H1 (cell line): ENCODE measurements at regions not wholly inside any gene's neighbourhood (a gene's known extent, or its start where the extent isn't known, plus 50 kb on each side); places are given as distances from the start of the nearest gene placed in this dataset.

Source experiments
- CTCF ChIA-PET: fragments of 300-600 bp; sonication (Branson Sonifier 250); formaldehyde crosslinking; loops from one replicate; lab custom pipeline; 2021; ENCODE audit not compliant: partially characterized antibody; lab: Charles Lee
- POLR2A ChIA-PET: fragments of 300-600 bp; sonication (Branson Sonifier 250); formaldehyde crosslinking; loops from one replicate; lab custom pipeline; 2021; ENCODE audit warnings: inconsistent platforms; ENCODE audit not compliant: partially characterized antibody; lab: Charles Lee
- DNase-seq, 2 experiments: peaks; one replicate each; pipeline versions ENCODE4 v3.0.0 to v3.0.0-alpha.2; 2010 to 2022; ENCODE audit warnings: low spot score in 2 of 2, low read depth in 1 of 2, mixed read lengths in 1 of 2
- FAIRE-seq: peaks from 2 replicates; lab custom pipeline; 2011; peaks lifted over from hg19 to GRCh38; lab: Jason Lieb, UNC
- H2AFZ ChIP-seq: 2 replicates; pipeline ENCODE4 v1.8.1; 2012; ENCODE audit warnings: low read length, inconsistent platforms
- H2AK5ac ChIP-seq: 2 replicates; pipeline ENCODE4 v1.6.1; 2013; ENCODE audit warnings: low read depth, low read length
- H2BK120ac ChIP-seq: replicated peaks from 2 replicates; pipeline ENCODE3; 2013; ENCODE audit warnings: low read depth, low read length, inconsistent platforms
- H2BK12ac ChIP-seq: 2 replicates; pipeline ENCODE4 v1.6.1; 2013; ENCODE audit warnings: low read depth, low read length
- H2BK15ac ChIP-seq: 2 replicates; pipeline ENCODE4 v1.6.1; 2013; ENCODE audit warnings: low read length
- H2BK20ac ChIP-seq: 2 replicates; pipeline ENCODE4 v1.6.1; 2013; ENCODE audit warnings: low read length
- H2BK5ac ChIP-seq: 2 replicates; pipeline ENCODE4 v1.6.1; 2013; ENCODE audit warnings: low read depth, low read length
- H3K14ac ChIP-seq: 2 replicates; pipeline ENCODE4 v1.6.1; 2013; ENCODE audit warnings: inconsistent platforms; ENCODE audit not compliant: insufficient read length
- H3K18ac ChIP-seq: 2 replicates; pipeline ENCODE4 v1.6.1; 2013; ENCODE audit warnings: low read length; ENCODE audit errors: extremely low read depth
- H3K23ac ChIP-seq: 2 replicates; pipeline ENCODE4 v1.6.1; 2013; ENCODE audit warnings: inconsistent platforms; ENCODE audit not compliant: insufficient read length
- H3K23me2 ChIP-seq: 2 replicates; pipeline ENCODE4 v1.6.1; 2013; ENCODE audit warnings: low read depth, low read length
- H3K27ac ChIP-seq: 2 replicates; pipeline ENCODE4 v1.6.1; 2011; ENCODE audit warnings: low read depth, low read length, inconsistent platforms
- H3K27me3 ChIP-seq, 4 experiments: replicated peaks in 1 of 4; 1 replicate in 1 of 4; 2 replicates in 3 of 4; pipeline versions ENCODE4 v1.6.1 to v1.8.1; 2011 to 2013; ENCODE audit warnings: low read length in 3 of 4, mild to moderate bottlenecking in 3 of 4, inconsistent platforms in 2 of 4, mixed read lengths in 2 of 4, moderate library complexity in 1 of 4; ENCODE audit not compliant: control insufficient read depth in 3 of 4, insufficient read depth in 3 of 4; ENCODE audit errors: extremely low read depth in 1 of 4
- H3K36me3 ChIP-seq, 4 experiments: 2 replicates each; pipeline versions ENCODE4 v1.6.1 to v1.8.1; 2011 to 2013; ENCODE audit warnings: mild to moderate bottlenecking in 4 of 4, low read length in 3 of 4, moderate library complexity in 2 of 4, control low read depth in 1 of 4, inconsistent platforms in 1 of 4; ENCODE audit not compliant: insufficient read depth in 4 of 4, control insufficient read depth in 2 of 4
- H3K4ac ChIP-seq: replicated peaks from 2 replicates; pipeline ENCODE3; 2013; ENCODE audit warnings: low read length, low read depth, mixed read lengths, inconsistent platforms; ENCODE audit not compliant: insufficient read length
- H3K4me1 ChIP-seq, 4 experiments: replicated peaks in 1 of 4; 1 replicate in 1 of 4; 2 replicates in 3 of 4; pipeline versions ENCODE4 v1.6.1 to v1.8.1; 2011 to 2013; ENCODE audit warnings: low read length in 3 of 4, inconsistent platforms in 2 of 4, mixed read lengths in 1 of 4; ENCODE audit not compliant: insufficient read depth in 4 of 4, control insufficient read depth in 3 of 4
- H3K4me2 ChIP-seq, 2 experiments: 2 replicates each; pipeline versions ENCODE4 v1.6.1 to v1.8.1; 2011 to 2013; ENCODE audit warnings: low read depth in 2 of 2, low read length in 2 of 2, control low read depth in 1 of 2, inconsistent platforms in 1 of 2, mild to moderate bottlenecking in 1 of 2; ENCODE audit not compliant: insufficient read depth in 1 of 2
- H3K4me3 ChIP-seq, 4 experiments: fragments of 200-600, 300-600 bp in 1 of 4; sonication (generic), shearing (Covaris generic), sonication (Bioruptor Twin) in 1 of 4; 2 replicates each; pipeline versions ENCODE4 v1.5.1 to v1.8.1; 2011 to 2016; ENCODE audit warnings: low read length in 4 of 4, low read depth in 3 of 4, control low read depth in 2 of 4, inconsistent platforms in 2 of 4, mild to moderate bottlenecking in 2 of 4, mixed read lengths in 1 of 4, moderate library complexity in 1 of 4; ENCODE audit not compliant: insufficient read depth in 2 of 4; ENCODE audit errors: extremely low read depth in 1 of 4
- H3K56ac ChIP-seq: replicated peaks from 2 replicates; pipeline ENCODE3; 2013; ENCODE audit warnings: low read depth, mild to moderate bottlenecking, mixed read lengths, low read length, inconsistent platforms; ENCODE audit not compliant: insufficient read length
- H3K79me1 ChIP-seq: 2 replicates; pipeline ENCODE4 v1.6.1; 2013; ENCODE audit warnings: low read depth, low read length, control low read depth
- H3K79me2 ChIP-seq, 2 experiments: 2 replicates each; pipeline versions ENCODE4 v1.6.1 to v1.8.1; 2012 to 2013; ENCODE audit warnings: low read length in 2 of 2, mild to moderate bottlenecking in 2 of 2, inconsistent platforms in 1 of 2; ENCODE audit not compliant: insufficient read depth in 2 of 2, control insufficient read depth in 1 of 2
- H3K9ac ChIP-seq, 4 experiments: replicated peaks in 1 of 4; 1 replicate in 1 of 4; 2 replicates in 3 of 4; pipeline versions ENCODE4 v1.6.1 to v1.8.1; 2011 to 2013; ENCODE audit warnings: low read depth in 3 of 4, low read length in 3 of 4, control low read depth in 2 of 4, mild to moderate bottlenecking in 2 of 4, moderate library complexity in 2 of 4, inconsistent platforms in 1 of 4; ENCODE audit errors: extremely low read depth in 1 of 4
- H3K9me3 ChIP-seq, 2 experiments: 2 replicates each; pipeline versions ENCODE4 v1.6.1 to v1.8.1; 2012 to 2013; ENCODE audit warnings: mild to moderate bottlenecking in 2 of 2, moderate library complexity in 2 of 2, control low read depth in 1 of 2, inconsistent platforms in 1 of 2, low read depth in 1 of 2, low read length in 1 of 2, mixed read lengths in 1 of 2; ENCODE audit not compliant: insufficient read depth in 2 of 2
- H4K20me1 ChIP-seq, 2 experiments: replicated peaks in 1 of 2; 2 replicates each; pipeline versions ENCODE3 to v1.8.1; 2011 to 2013; ENCODE audit warnings: inconsistent platforms in 2 of 2, low read length in 2 of 2, mild to moderate bottlenecking in 1 of 2; ENCODE audit not compliant: insufficient read depth in 2 of 2, control insufficient read depth in 1 of 2
- H4K5ac ChIP-seq: 2 replicates; pipeline ENCODE4 v1.6.1; 2013; ENCODE audit warnings: low read length, low read depth, mixed read lengths, inconsistent platforms; ENCODE audit not compliant: insufficient read length
- H4K8ac ChIP-seq: 2 replicates; pipeline ENCODE4 v1.8.0; 2013; ENCODE audit warnings: mild to moderate bottlenecking, moderate library complexity, low read length, inconsistent platforms; ENCODE audit not compliant: insufficient read depth; ENCODE audit errors: extremely low read depth
- H4K91ac ChIP-seq: replicated peaks from 2 replicates; pipeline ENCODE3; 2013; ENCODE audit warnings: low read length, mixed read lengths, inconsistent platforms; ENCODE audit not compliant: insufficient read length
- CTCF ChIP-seq, 3 experiments: IDR thresholded peaks; 1 replicate in 2 of 3; 2 replicates in 1 of 3; pipeline versions ENCODE4 v1.5.1 to v1.6.1; 2011; ENCODE audit warnings: low read length in 3 of 3, mild to moderate bottlenecking in 3 of 3, inconsistent platforms in 2 of 3, low read depth in 1 of 3, moderate library complexity in 1 of 3; ENCODE audit not compliant: insufficient read depth in 1 of 3; ENCODE audit errors: control extremely low read depth in 1 of 3
- EZH2 ChIP-seq: fragments of 200-600 bp; sonication (generic); IDR thresholded peaks from 2 replicates; pipeline ENCODE4 v1.7.1; 2012; ENCODE audit warnings: low read depth, mild to moderate bottlenecking, moderate library complexity, low read length, inconsistent platforms; ENCODE audit not compliant: severe bottlenecking
- MAX ChIP-seq: IDR thresholded peaks from 2 replicates; pipeline ENCODE4 v1.6.1; 2012; ENCODE audit warnings: inconsistent platforms
- RNF2 ChIP-seq: fragments of 200-900, 300-1000 bp; sonication (generic); IDR thresholded peaks from 2 replicates; pipeline ENCODE4 v1.7.1; 2016; ENCODE audit warnings: borderline replicate concordance, low read depth, mild to moderate bottlenecking, antibody characterized with exemption, low read length; ENCODE audit not compliant: poor library complexity, severe bottlenecking; ENCODE audit errors: missing control alignments
- SP4 ChIP-seq: IDR thresholded peaks from 2 replicates; pipeline ENCODE4 v1.6.1; 2012; ENCODE audit warnings: low read length, inconsistent platforms
- SUZ12 ChIP-seq: fragments of 200-600 bp; sonication (generic); IDR thresholded peaks from 2 replicates; pipeline ENCODE4 v1.6.1; 2012; ENCODE audit warnings: mild to moderate bottlenecking, inconsistent platforms, low read length, moderate library complexity, mixed read lengths
- TEAD4 ChIP-seq: IDR thresholded peaks from 2 replicates; pipeline ENCODE4 v1.6.1; 2012; ENCODE audit warnings: low read depth, low read length, inconsistent platforms, mixed read lengths
- YY1 ChIP-seq: IDR thresholded peaks from 2 replicates; pipeline ENCODE4 v1.6.1; 2011; ENCODE audit warnings: low read depth, mild to moderate bottlenecking, low read length
- ZNF274 ChIP-seq: IDR thresholded peaks from 2 replicates; pipeline ENCODE4 v1.7.0; 2012; ENCODE audit warnings: low read length, borderline replicate concordance; ENCODE audit errors: extremely low read depth
- WGBS, 2 experiments: shearing (Covaris generic) in 1 of 2; methylation state at CpG; one replicate each; pipeline versions ENCODE4 v1.1.6 to v1.1.7; 2013 to 2015; ENCODE audit warnings: low lambda C conversion rate in 2 of 2, mixed read lengths in 2 of 2, inconsistent platforms in 1 of 2, low coverage in 1 of 2, missing lambda C conversion rate in 1 of 2; ENCODE audit not compliant: insufficient replicate concordance in 2 of 2, insufficient coverage in 1 of 2, insufficient read length in 1 of 2; ENCODE audit errors: extremely low coverage in 1 of 2, missing lambda C conversion rate in 1 of 2; 5-methylcytosine and 5-hydroxymethylcytosine counted together

GRCh38 chr14:85426068-85426935 lies 103.6 kb upstream of the FLRT2 start:
- WGBS, 2 experiments, result 88% methylated on average over 4 of the region's 4 CpGs; no CpG with 5 or more reads in 1 of the 2 experiments
- no peak overlapping the region for H3K56ac ChIP-seq
- H2BK15ac ChIP-seq, result no peak overlapping the region
- CTCF ChIA-PET, result interaction anchor here (0.6 to 1.3 kb wide), 2 partner anchors 8 to 21 kb away, joined by 3 read pairs; no protein-coding TSS in a partner anchor
- H3K79me2 ChIP-seq, result no peaks in the 10 kb centered on the region
- no peak overlapping the region for H3K9ac ChIP-seq
- no peaks in the 10 kb centered on the region for H3K23me2 ChIP-seq
- DNase-seq, result no peak
- no peak overlapping the region for H3K18ac ChIP-seq
- no peaks in the 10 kb centered on the region for H3K9me3 ChIP-seq
- H3K36me3 ChIP-seq, result no peaks in the 10 kb centered on the region
- H4K8ac ChIP-seq, result no peak overlapping the region
- H4K91ac ChIP-seq, result no peak overlapping the region
- no peak overlapping the region for H2BK120ac ChIP-seq
- H2BK12ac ChIP-seq, result no peak overlapping the region
- no peak overlapping the region for H3K23ac ChIP-seq
- H2BK5ac ChIP-seq, result no peak overlapping the region
- no peak overlapping the region for H3K4me2 ChIP-seq
- peak overlapping the region; percentile 20 for H3K4ac ChIP-seq
- no peak overlapping the region for H3K4me3 ChIP-seq
- H3K27ac ChIP-seq, result no peak overlapping the region
- H4K20me1 ChIP-seq, result no peaks in the 10 kb centered on the region
- FAIRE-seq, result no peak
- H2AFZ ChIP-seq, result peak overlapping the region; percentile 3; the same call in 1 of the 2 replicates
- no peak overlapping the region for H2BK20ac ChIP-seq
- no peak overlapping the region for H2AK5ac ChIP-seq
- no peak overlapping the region for H3K14ac ChIP-seq
- POLR2A ChIA-PET, result no interaction called here
- H3K79me1 ChIP-seq, result no peaks in the 10 kb centered on the region
- H3K4me1 ChIP-seq, result no peaks in the 10 kb centered on the region
- H3K27me3 ChIP-seq, result no peaks in the 10 kb centered on the region
- H4K5ac ChIP-seq, result no peak overlapping the region
- no peak for TF ChIP-seq YY1
- TF ChIP-seq TEAD4, result no peak
- no peak for TF ChIP-seq RNF2
- no peak for TF ChIP-seq ZNF274
- TF ChIP-seq EZH2, result no peak
- TF ChIP-seq CTCF (IDR thresholded peaks at IDR 0.05; ENCODE audit: control extremely low read depth in 1 of 3, insufficient read depth in 1 of 3, low read depth in 1 of 3, low read length in 3 of 3), result no peak
- no peak for TF ChIP-seq SUZ12
- TF ChIP-seq MAX, result no peak
- TF ChIP-seq SP4, result no peak
